Heart left ventricle (tissue), 16 donors: ENCODE measurements at regions not wholly inside any gene's neighbourhood (a gene's known extent, or its start where the extent isn't known, plus 50 kb on each side); places are given as distances from the start of the nearest gene placed in this dataset.

Experiments
- ATAC-seq, 4 donors: fragments of 200-7000 bp; cut with Tn5 transposase; one replicate each; pipeline ENCODE4 v1.9.1; 2020 to 2022; ENCODE audit warnings: moderate library complexity in 4 of 4, mild to moderate bottlenecking in 3 of 4, moderate number of reproducible peaks in 1 of 4
- DNase-seq, 5 donors: peaks; one replicate each; pipeline ENCODE4 v3.0.0-alpha.2; 2020
- H3K27ac ChIP-seq, 12 donors: fragments of 200-600 bp; sonication (generic) in 4 of 12; one replicate each; pipeline versions ENCODE4 v1.5.0 to v1.8.0; 2016 to 2022; ENCODE audit warnings: mild to moderate bottlenecking in 2 of 12
- H3K27me3 ChIP-seq, 9 donors: fragments of 200-600 bp; sonication (generic) in 2 of 9; one replicate each; pipeline versions ENCODE4 v1.5.1 to v1.8.0; 2016 to 2022; ENCODE audit warnings: mild to moderate bottlenecking in 3 of 9
- H3K36me3 ChIP-seq, 9 donors: fragments of 200-600 bp; sonication (generic) in 2 of 9; one replicate each; pipeline versions ENCODE4 v1.5.0 to v1.8.0; 2018 to 2022; ENCODE audit warnings: mild to moderate bottlenecking in 2 of 9
- H3K4me1 ChIP-seq, 12 donors: fragments of 200-600 bp; sonication (generic) in 4 of 12; one replicate each; pipeline versions ENCODE4 v1.5.0 to v1.8.0; 2016 to 2022; ENCODE audit warnings: mild to moderate bottlenecking in 3 of 12
- H3K4me3 ChIP-seq, 12 donors: fragments of 200-600 bp; sonication (generic) in 4 of 12; one replicate each; pipeline versions ENCODE4 v1.5.0 to v1.8.0; 2017 to 2022; ENCODE audit warnings: mild to moderate bottlenecking in 9 of 12, moderate library complexity in 4 of 12
- H3K9me3 ChIP-seq, 12 donors: fragments of 200-600 bp; sonication (generic) in 4 of 12; one replicate each; pipeline versions ENCODE4 v1.5.0 to v1.8.0; 2016 to 2022; ENCODE audit warnings: mild to moderate bottlenecking in 1 of 12
- POLR2A ChIP-seq, 2 donors: fragments of 450-650 bp; IDR thresholded peaks; one replicate each; pipeline ENCODE4 v1.6.1; 2017; ENCODE audit warnings: antibody characterized with exemption in 2 of 2, mild to moderate bottlenecking in 2 of 2, moderate library complexity in 2 of 2
- WGBS, 4 donors: extraction: QIAGEN DNeasy Blood & Tissue Kit in 2 of 4; methylation state at CpG; one replicate each; pipeline versions ENCODE4 v1.1.5 to v1.1.7; 2013 to 2018; 5-methylcytosine and 5-hydroxymethylcytosine counted together
- intact Hi-C, 10 donors: fragments of 100-400 bp; cut with DNase I; formaldehyde crosslinking; loops; one replicate each; pipeline versions ENCODE4 v1.11.1 to v1.14.2; 2022
- TF ChIP-seq, protein P1 (sequence below), 12 donors: fragments of 200-600 bp; sonication (generic) in 4 of 12; IDR thresholded peaks; one replicate each; pipeline versions ENCODE4 v1.5.0 to v1.8.0; 2018 to 2022; ENCODE audit warnings: antibody characterized with exemption in 12 of 12, mild to moderate bottlenecking in 5 of 12
- donor health status: ischemic (EF 13 %, LVEDD 7.1; RV severe dilation, severe dysfunction).
- donor health status: healthy with polysubstance abuse.
- donor health status: DM: no; HTN: yes; CAD: no.
- donor health status: DM: no; HTN: no; CAD: no.
- donor health status: ischemic (EF 25% LVEDD 6.9; RV normal size, moderate dysfunction).
- donor health status: ischemic (EF 25% LVEDD 5.7; RV mildly dilated, moderate dysfunction).
- donor health status: healthy.
- donor health status: DM: yes; HTN: yes; CAD: no.
- donor health status: ischemic (EF 35%, LVEDD 5.7; RV mildly dilated, moderate dysfunction).
- donor health status: nonischemic (EF 11% LVEDD 7.7; RV severe dilation, severe dysfunction).
- donor health status: DM: yes; HTN: yes; CAD: no.
- donor health status: PGD.
- donor health status: ischemic (EF 29% LVEDD 5.4; RV normal size, mild dysfunction).
- donor health status: nonischemic (EF 23%, LVEDD 6.1; RV moderate dilation, normal function).

DNA sequence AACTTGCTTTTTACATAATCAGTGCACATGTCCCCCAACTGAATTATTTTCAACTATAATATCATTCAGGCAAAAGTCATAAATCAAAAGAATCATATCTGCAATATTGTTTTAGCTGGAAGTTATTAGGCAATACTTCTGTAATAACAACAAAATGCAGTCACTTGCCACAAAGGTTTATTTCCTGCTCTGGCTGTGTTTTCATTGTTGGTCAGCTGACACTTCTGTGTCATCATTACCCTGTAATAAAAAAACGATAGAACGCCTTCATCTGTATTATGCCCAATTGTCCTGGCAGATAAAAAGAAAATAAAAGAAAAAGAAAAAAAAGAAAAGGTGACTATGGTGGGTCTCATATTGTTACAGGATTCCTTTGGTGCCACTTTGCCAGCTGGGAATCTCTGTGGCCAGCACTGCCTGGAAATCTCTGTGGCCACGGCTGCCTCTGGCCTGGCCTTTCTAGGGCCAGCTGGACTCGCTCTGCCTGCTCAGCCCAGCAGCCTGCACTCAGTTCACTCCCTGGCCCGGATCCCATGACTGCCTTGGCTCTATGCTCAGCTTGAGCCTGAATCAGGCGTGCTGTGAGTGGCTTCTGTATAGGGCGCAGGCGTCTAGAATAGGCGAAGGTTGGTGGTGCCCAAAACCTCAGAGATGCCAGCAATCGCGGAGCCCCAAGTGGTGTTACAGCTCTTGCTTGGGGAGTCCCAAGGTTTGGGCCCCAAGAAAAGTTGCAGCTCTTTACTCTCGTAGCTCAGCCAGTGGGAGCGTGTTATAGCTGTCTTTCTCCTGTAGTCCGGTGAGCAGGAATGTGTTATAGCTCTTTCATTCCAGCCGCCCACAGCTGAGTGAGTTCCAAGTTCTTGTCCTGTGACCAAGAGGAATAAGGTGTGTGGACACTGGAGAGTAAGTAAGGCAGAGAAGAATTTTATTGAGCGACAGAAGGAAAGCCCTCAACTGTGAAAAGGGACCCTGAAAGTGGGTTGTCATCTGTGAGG, 1227.1 kb downstream of the SLITRK1 start:
- H3K4me1 ChIP-seq = no peaks in the 10 kb centered on the region
- peak overlapping the region in 2 of 12 donors; percentile 6 to 10 for H3K27ac ChIP-seq
- H3K4me3 ChIP-seq = peak overlapping the region in 1 of 12 donors; percentile 7
- no peaks in the 10 kb centered on the region for H3K27me3 ChIP-seq
- no peaks in the 10 kb centered on the region for H3K9me3 ChIP-seq
- DNase-seq (peak; percentile 60 to 85 (median 71)), ATAC-seq (peak; percentile 85 to 99 (median 92))
- no peaks in the 10 kb centered on the region for H3K36me3 ChIP-seq
- no peak for TF ChIP-seq POLR2A (IDR thresholded peaks at IDR 0.05)
- TF ChIP-seq, protein P1, sequence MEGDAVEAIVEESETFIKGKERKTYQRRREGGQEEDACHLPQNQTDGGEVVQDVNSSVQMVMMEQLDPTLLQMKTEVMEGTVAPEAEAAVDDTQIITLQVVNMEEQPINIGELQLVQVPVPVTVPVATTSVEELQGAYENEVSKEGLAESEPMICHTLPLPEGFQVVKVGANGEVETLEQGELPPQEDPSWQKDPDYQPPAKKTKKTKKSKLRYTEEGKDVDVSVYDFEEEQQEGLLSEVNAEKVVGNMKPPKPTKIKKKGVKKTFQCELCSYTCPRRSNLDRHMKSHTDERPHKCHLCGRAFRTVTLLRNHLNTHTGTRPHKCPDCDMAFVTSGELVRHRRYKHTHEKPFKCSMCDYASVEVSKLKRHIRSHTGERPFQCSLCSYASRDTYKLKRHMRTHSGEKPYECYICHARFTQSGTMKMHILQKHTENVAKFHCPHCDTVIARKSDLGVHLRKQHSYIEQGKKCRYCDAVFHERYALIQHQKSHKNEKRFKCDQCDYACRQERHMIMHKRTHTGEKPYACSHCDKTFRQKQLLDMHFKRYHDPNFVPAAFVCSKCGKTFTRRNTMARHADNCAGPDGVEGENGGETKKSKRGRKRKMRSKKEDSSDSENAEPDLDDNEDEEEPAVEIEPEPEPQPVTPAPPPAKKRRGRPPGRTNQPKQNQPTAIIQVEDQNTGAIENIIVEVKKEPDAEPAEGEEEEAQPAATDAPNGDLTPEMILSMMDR (IDR thresholded peaks at IDR 0.05) = no peak
- intact Hi-C loops = no loop called here
- 77 to 88% (median 80%) methylated on average over 13 to 16 of the region's 16 CpGs for WGBS, 4 donors

DNA sequence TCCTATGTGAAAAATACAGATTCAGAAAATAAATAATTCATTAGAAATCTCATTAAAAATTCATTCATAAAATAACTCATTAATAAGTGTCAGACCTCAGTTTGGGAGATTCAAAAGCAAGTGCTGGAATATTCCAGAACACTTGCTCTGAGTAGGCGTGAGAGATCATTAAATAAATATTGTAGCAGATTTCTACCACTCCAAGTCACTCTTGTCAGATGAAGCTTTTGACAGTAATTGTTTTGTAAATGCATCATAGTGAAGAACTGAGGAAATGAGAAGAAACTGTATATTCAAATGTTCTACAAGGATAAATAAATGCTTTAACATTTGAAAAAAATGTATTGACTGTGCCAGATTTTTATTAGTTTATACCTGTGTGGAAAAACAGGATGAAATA, 1228.1 kb downstream of the SLITRK1 start:
- Histone ChIP-seq H3K9me3 (no peaks in the 10 kb centered on the region), H3K27me3 (no peaks in the 10 kb centered on the region), H3K27ac (no peak overlapping the region), H3K4me1 (no peaks in the 10 kb centered on the region), H3K4me3 (no peak overlapping the region), H3K36me3 (no peaks in the 10 kb centered on the region)
- TF ChIP-seq, protein P1 (IDR thresholded peaks at IDR 0.05) = no peak
- TF ChIP-seq POLR2A (IDR thresholded peaks at IDR 0.05) = no peak
- intact Hi-C loops = no loop called here
- ATAC-seq (no peak), DNase-seq (no peak)
- WGBS, 4 donors = 66 to 82% (median 75%) methylated on average over 1 of the region's 1 CpG

DNA sequence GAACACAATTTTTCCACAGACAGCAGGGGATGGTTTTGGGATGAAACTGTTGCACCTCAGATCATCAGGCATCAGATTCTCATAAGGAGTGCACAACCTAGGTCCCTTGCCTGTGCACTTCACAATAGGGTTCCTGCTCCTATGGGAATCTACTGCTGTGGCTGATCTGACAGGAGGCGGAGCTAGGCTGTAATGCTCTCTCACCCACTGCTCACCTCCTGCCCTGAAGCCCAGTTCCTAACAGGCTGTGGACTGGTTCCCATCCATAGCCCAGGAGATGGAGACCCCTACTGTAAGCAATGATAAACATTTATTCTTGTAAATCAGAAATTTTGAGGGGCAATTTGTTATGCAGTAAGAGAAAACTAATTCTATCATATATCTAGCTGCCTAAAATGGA, 1234.7 kb downstream of the SLITRK1 start:
- intact Hi-C loops = no loop called here
- WGBS, 4 donors = 89 to 100% (median 92%) methylated on average over 1 of the region's 1 CpG
- Histone ChIP-seq H3K9me3 (no peaks in the 10 kb centered on the region), H3K4me3 (no peak overlapping the region), H3K36me3 (no peaks in the 10 kb centered on the region), H3K4me1 (no peaks in the 10 kb centered on the region), H3K27me3 (no peaks in the 10 kb centered on the region), H3K27ac (no peak overlapping the region)
- TF ChIP-seq, protein P1 (IDR thresholded peaks at IDR 0.05) = no peak
- TF ChIP-seq POLR2A (IDR thresholded peaks at IDR 0.05) = no peak
- DNase-seq = no peak
- no peak for ATAC-seq

DNA sequence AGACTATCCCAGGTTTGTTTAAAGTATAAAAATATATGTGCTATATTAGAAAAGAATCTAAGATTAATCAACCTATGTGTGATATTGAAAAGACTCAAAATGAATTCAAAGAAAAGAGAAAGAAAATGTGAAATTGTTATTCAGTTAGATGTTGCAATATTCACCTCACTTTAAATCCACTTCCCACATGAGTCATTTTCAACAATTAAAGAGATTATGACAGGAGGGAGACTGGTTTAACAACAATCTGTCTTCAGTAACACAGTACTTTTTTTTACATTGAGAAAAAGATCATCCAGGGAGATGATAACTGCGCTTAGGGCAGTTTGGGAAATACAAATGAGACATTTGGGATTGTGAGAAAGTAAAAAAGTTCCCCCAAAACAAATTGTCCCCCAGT, 1246.2 kb downstream of the SLITRK1 start:
- DNase-seq (no peak), ATAC-seq (no peak)
- intact Hi-C loops = no loop called here
- H3K27me3 ChIP-seq = no peaks in the 10 kb centered on the region
- TF ChIP-seq, protein P1 (IDR thresholded peaks at IDR 0.05) = no peak
- TF ChIP-seq POLR2A (IDR thresholded peaks at IDR 0.05) = no peak
- H3K27ac ChIP-seq = no peak overlapping the region
- WGBS, 4 donors = 77 to 88% (median 84%) methylated on average over 1 of the region's 1 CpG
- no peaks in the 10 kb centered on the region for H3K36me3 ChIP-seq
- H3K9me3 ChIP-seq = no peaks in the 10 kb centered on the region
- H3K4me1 ChIP-seq = no peaks in the 10 kb centered on the region
- H3K4me3 ChIP-seq = no peak overlapping the region
